Hematopoietic multipotent progenitor cell treated with erythropoietin and hydrocortisone succinate and interleukin-3 and kit ligand, for 6 days (in vitro differentiated cells): ENCODE measurements at regions not wholly inside any gene's neighbourhood (a gene's known extent, or its start where the extent isn't known, plus 50 kb on each side); places are given as distances from the start of the nearest gene placed in this dataset.
A peak's percentile ranks its signal among the peaks of the same experiment; 100 is the strongest.

Source experiments
- DNase-seq: peaks from one replicate; pipeline ENCODE4 v3.0.0-alpha.2; 2015

DNA sequence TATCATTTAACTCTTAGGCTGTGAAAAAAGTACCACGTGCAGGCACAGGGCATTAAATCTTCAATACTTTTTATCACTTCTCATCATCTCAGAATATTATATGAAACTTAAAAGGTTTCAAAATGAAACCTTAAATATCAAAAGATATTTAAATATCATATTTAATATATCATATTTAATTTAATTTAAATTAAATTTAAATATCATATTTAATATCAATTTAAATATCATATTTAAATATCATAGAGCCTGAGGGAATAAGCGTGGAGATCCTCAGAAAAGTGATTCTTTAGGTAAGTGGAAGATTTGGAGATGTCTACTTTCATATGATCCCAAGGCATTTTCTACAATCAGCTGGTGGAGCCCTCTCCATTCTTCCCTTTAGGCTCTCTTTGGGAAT lies 716.6 kb downstream of the OTOL1 start:
- DNase-seq: no peak

- DNase-seq: no peak
These were observed 717.3 kb downstream of the OTOL1 start for GRCh38 chr3:162213956-162214355.

DNA sequence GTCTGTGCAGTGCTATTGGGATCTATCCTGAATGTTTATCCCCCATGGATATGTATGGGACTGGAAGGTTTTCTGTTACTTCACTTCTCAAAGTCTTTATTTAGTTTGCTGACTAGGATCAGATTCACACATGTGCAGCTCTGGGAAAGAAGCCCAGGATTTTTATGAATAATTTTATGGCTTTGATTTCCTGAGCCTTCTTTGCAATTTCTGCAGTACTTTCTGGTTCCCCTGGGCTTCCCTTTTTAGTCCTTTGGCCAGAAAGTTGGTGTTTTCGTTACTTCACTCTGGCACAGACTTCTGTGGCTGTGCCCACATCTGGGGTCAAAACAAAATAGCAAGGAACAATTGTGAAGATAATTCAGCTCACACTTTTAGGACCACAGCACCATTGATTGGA lies 721.0 kb downstream of the OTOL1 start:
- DNase-seq: no peak

DNA sequence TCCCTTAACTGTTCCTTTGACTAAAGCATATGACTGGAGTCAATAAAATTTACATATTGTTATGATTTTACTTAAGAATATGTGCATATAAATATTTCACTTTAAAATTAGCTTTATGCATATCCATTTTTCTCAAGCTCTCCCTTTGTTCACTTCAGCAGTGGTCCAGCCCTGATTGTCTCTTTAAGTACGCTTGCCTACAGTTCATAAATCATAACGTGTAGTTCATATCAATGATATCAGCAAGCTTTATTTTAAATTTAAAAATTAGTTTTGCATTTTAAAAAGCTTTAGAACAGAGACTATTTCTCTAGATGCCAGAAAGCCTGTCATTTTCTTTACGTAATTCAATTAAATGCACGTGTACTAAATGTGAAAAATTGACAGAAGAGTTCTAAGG lies 721.9 kb downstream of the OTOL1 start:
- DNase-seq: no peak

- DNase-seq: no peak
These were observed 728.1 kb downstream of the OTOL1 start for GRCh38 chr3:162224746-162225145.

DNA sequence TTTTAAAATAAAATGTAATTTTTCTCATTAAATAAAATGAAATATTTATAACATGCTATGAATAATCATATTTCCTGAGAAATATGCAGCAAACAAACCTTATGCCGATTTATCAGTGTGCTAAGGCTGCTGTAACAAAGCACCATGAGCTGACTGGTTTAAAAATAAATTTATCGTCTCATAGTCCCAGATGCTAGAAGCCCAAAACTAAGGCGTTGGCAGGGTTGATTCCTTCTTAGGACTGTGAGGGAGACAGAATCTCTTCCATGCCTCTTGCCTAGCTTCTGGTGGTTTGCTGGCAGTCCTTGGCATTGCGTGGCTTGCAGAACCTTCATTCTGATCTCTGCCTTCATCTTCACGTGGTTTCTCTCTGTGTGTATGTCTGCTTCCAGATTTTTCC lies 740.3 kb downstream of the OTOL1 start:
- DNase-seq: no peak

- DNase-seq: no peak
These were observed 754.2 kb downstream of the OTOL1 start for GRCh38 chr3:162250782-162251181.

GRCh38 chr3:162262129-162262528 lies 765.5 kb downstream of the OTOL1 start:
- DNase-seq: no peak

DNA sequence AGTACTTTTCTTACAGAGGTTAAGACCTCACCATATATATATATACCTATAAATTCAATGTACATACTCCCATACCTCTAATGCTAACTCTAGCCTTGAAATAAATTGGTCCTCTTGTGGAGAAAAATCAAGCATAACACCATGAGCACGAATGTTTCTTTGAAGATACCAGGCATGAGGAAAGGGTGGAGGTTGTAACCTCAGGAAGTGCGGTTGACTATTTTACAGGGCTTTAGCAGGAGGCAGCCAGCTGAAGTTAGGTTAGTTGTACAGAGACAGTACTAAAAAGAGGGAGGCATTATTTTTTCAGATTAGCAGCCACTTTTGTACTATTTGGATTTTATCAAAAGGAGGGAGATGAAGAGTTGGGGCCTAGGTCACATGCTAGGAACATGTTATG lies 767.0 kb downstream of the OTOL1 start:
- no peak for DNase-seq

DNA sequence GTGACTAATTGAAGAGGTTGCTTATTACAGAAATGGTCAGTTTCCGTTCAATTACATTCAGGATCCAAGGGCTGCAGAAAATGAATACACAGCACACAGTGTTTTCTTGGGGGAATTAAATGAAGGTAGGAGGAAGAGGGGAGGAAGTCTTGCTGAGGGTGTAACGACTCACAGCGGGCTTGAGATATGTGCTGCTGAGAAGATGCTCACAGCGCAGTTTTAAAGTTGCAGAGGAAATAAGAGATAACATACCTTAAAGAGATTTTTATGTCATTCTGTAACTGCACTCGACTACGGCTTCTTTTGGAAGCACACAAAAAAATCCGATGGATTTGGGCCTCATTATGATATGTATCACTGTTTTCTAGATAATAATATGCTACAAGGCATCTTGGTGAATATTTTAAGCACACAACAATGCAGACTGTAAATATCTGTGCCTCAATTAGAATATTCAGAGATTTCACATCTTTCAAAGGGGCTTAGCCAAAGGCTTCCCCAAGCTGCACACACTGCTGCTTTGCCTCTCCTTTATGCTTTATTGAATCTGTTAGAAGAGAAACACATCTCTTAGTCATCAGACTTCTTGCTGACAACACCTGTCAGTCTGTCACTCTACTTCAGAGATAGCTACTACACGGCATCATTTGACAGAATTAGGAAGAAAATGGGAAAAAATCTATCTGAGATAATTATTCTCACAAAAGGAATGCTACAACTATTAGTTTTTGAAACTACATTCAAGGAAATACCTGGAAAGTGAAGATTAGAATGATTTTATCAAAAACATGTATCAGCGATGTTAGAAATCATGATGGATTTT lies 773.2 kb downstream of the OTOL1 start:
- DNase-seq: no peak

DNA sequence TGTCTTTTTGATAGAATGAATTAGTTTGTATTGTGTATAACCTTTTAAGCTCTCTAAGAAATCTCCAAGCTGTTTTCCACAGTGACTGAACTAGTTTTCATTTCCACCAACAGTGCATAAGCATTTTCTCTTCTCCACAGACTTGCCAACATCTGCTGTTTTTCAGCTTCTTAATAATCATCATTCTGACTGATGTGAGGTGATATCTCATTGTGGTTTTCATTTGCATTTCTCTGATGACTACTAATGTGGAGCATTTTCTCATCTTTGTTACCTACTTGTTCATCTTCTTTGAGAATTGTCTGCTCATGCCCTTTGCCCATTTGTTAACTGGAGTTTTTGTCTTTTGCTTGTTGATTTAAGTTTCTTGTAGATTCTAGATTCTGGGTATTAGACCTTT lies 777.5 kb downstream of the OTOL1 start:
- no peak for DNase-seq

GRCh38 chr3:162278834-162279233 lies 782.2 kb downstream of the OTOL1 start:
- no peak for DNase-seq

- DNase-seq: no peak
These were observed 788.7 kb downstream of the OTOL1 start for GRCh38 chr3:162285259-162285658.

DNA sequence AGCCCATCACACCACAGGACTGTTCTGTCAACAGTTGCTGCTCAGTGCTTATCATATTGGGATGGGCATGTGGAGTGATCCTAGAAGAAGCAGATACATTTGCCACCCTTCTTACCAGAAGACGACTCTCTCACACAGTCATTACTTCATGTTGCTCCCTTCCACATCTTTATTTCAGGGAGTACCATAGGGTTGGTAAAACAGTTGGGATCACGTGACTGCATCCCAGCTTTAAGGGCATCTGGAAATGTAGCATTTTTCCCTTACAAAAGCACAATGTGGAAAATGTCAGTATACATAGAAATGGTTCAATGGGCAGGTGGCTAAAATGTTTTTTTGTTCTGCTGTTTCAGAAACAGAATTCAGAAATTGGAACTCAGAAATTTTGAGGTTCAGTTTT lies 791.0 kb downstream of the OTOL1 start:
- DNase-seq: no peak

GRCh38 chr3:162292409-162292808 lies 795.8 kb downstream of the OTOL1 start:
- no peak for DNase-seq

- no peak for DNase-seq
These were observed 798.8 kb downstream of the OTOL1 start for GRCh38 chr3:162295323-162295983.

- peak; percentile 1 for DNase-seq
These were observed 806.5 kb downstream of the OTOL1 start for GRCh38 chr3:162302983-162303624.

DNA sequence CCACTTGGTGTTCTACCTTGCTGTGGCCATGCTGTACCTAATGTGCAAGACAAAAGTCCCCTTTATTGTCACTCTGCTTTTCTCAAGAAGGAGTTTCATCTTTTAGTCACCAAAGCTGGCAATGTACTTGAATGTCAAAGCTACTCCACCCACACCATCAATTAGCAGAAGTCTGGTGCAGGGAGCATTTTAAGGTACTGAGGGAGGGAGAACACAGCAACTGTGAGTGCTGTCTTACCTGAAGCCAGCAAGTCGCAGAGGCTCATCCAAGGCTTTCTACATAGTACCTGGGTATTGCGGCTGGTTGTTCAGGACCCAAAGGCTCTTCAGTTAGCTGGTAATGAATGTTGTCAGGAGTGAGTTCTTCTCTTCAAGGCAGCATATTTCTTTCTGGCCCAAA lies 820.4 kb downstream of the OTOL1 start:
- no peak for DNase-seq

DNA sequence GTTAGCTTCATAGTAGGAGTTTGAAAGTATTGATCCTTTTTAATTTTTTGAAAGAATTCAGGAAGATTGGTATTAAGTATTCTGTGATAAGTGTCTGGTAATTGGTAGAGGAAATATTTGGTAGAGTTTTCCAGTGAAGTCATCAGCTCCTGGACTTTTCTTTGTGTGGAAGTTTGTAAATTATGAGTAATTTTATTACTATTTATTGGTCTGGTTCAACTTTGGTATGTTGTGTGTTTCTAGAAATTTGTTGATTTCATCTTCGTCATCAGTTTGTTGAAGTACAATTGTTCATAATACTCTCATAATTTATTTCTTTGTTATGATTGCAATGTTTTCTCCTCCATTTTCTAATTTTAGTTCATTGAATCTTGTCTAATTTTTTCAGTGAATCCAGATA lies 832.0 kb downstream of the OTOL1 start:
- no peak for DNase-seq

DNA sequence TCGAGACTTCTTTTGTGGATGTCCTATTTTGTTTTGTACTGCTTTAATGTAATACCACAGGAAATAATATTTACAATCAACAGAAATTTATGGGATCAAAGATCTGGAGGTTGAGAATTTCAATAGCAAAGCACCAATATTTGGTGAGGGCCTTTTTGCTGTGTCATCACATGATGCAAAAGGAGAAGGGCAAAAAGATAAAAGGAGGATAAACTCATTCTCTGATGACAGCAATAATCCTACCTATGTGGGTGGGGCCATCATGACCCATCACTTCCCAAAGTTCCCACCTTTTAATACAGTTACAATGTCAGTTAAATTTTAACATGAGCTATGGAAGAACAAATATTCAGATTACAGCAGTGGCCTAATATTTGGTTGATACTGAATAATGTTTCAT lies 832.9 kb downstream of the OTOL1 start:
- no peak for DNase-seq

GRCh38 chr3:162332344-162332743 lies 835.7 kb downstream of the OTOL1 start:
- no peak for DNase-seq

DNA sequence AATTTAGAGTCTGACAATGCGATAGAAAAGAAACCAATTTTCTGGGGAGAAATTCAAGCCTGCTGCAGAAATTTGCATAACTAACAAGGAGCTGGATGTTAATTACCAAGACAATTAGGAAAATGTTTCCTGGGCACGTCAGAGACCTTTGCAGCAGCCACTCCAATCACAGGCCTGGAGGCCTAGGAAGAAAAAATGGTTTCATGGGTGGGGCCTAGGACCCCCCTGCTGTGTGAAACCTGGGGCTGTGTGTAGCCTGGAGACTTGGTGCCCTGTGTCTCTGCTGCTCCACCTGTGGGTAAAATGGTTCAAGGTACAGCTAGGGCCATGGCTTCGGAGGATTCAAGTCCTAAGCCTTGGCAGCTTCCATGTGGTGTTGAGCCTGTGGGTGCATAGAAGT lies 837.9 kb downstream of the OTOL1 start:
- DNase-seq: no peak

GRCh38 chr3:162337630-162338029 lies 841.0 kb downstream of the OTOL1 start:
- no peak for DNase-seq

GRCh38 chr3:162338514-162338913 lies 841.9 kb downstream of the OTOL1 start:
- peak; percentile 19 for DNase-seq
